ENCODE measurements at regions not wholly inside any gene's neighbourhood (a gene's known extent, or its start where the extent isn't known, plus 50 kb on each side); places are given as distances from the start of the nearest gene placed in this dataset.

GRCh38 chr2:239603411-239604356, 202.9 kb upstream of the HDAC4 start:
- TF ChIP-seq CTCF (IDR thresholded peaks at IDR 0.05) = no peak
- no peak for TF ChIP-seq POLR2A (IDR thresholded peaks at IDR 0.05)
